Keratinocyte (primary cell): ENCODE measurements at regions not wholly inside any gene's neighbourhood (a gene's known extent, or its start where the extent isn't known, plus 50 kb on each side); places are given as distances from the start of the nearest gene placed in this dataset.

Experiments used
- EZH2 ChIP-seq: IDR thresholded peaks from one replicate; pipeline ENCODE4 v1.6.1; 2012; ENCODE audit warnings: inconsistent platforms, mild to moderate bottlenecking, low read length, moderate library complexity
- TF ChIP-seq, protein P1 (sequence below), 3 experiments: IDR thresholded peaks in 1 of 3; conservative IDR thresholded peaks in 1 of 3; optimal IDR thresholded peaks in 1 of 3; 2 replicates in 2 of 3; 3 replicates in 1 of 3; pipeline versions ENCODE3 to v1.5.1; 2011; ENCODE audit warnings: low read length in 3 of 3, mild to moderate bottlenecking in 3 of 3, moderate library complexity in 2 of 3, control low read depth in 1 of 3, inconsistent platforms in 1 of 3; ENCODE audit not compliant: insufficient read depth in 2 of 3; ENCODE audit errors: extremely low read depth in 1 of 3

DNA sequence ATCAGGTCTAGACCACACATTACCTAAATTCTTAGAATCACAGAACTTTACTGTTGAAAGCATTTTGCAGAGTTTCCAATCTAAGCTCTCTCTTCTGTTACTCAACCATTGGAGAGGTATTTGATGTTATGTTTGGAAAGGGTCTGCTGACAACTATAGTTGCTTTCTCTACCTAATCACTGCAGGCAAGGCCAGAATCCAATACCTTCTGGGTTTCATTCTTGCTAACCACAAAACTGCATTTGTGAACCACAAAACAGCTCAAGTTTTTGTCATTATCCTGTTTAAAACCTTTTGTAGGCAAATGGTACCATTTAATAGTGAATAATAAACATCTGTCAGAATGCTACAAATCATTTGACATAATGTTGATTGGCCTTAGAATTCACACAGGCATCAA is 380.1 kb downstream of the GASK1B start:
- TF ChIP-seq, protein P1, sequence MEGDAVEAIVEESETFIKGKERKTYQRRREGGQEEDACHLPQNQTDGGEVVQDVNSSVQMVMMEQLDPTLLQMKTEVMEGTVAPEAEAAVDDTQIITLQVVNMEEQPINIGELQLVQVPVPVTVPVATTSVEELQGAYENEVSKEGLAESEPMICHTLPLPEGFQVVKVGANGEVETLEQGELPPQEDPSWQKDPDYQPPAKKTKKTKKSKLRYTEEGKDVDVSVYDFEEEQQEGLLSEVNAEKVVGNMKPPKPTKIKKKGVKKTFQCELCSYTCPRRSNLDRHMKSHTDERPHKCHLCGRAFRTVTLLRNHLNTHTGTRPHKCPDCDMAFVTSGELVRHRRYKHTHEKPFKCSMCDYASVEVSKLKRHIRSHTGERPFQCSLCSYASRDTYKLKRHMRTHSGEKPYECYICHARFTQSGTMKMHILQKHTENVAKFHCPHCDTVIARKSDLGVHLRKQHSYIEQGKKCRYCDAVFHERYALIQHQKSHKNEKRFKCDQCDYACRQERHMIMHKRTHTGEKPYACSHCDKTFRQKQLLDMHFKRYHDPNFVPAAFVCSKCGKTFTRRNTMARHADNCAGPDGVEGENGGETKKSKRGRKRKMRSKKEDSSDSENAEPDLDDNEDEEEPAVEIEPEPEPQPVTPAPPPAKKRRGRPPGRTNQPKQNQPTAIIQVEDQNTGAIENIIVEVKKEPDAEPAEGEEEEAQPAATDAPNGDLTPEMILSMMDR (optimal IDR thresholded peaks at IDR 0.05 in 1 of 3, IDR thresholded peaks at IDR 0.05 in 1 of 3, conservative IDR thresholded peaks at IDR 0.05 in 1 of 3; ENCODE audit: extremely low read depth in 1 of 3, insufficient read depth in 2 of 3, low read length in 3 of 3), result no peak
- TF ChIP-seq EZH2, result no peak
